ENCODE measurements at regions not wholly inside any gene's neighbourhood (a gene's known extent, or its start where the extent isn't known, plus 50 kb on each side); places are given as distances from the start of the nearest gene placed in this dataset.

DNA sequence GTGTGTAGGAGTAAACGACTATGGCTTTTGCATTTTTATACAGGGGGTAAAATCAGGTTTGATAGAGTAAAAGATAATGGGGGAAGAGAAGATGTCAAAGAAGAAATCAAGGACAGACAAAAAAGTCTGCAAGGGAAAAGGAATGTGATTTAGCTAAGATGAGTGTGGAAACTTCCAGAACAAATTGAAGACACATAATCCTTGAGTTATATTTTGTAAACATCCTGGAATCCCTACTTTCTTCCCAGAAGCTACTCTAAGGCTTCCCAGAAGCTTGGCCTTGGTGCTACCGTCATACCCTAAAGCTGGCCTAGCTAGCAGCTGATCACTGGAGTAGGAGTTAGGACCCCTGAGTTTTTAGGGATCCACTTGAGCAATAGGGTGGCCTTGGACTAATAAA, 82.4 kb downstream of the BLID start:
- ChIA-PET POLR2A (no interaction called here), RAD21 (ENCODE audit: low non-redundant PET in 1 of 2, low total read pairs in 2 of 2, uncharacterized antibody in 2 of 2, unreplicated experiment in 2 of 2) (no interaction called here)

More for the DNA sequence above, 82.4 kb downstream of the BLID start:
- no peaks in the 10 kb centered on the region for H3K79me2 ChIP-seq (ENCODE audit: insufficient read depth, low read length)
- no TSS peak for BruUV-seq (replicated peaks)
- no peaks in the 10 kb centered on the region for H3K27me3 ChIP-seq (ENCODE audit: insufficient read depth, low read length)
- no peak for TF ChIP-seq EGR1 (IDR thresholded peaks at IDR 0.05; ENCODE audit: low read depth)
- TF ChIP-seq RAD21 (IDR thresholded peaks at IDR 0.05; ENCODE audit: low read depth): no peak
- TF ChIP-seq CBX3 (IDR thresholded peaks at IDR 0.05; ENCODE audit: low read depth): no peak
- no peak for TF ChIP-seq JUND (IDR thresholded peaks at IDR 0.05)
- TF ChIP-seq, protein P1, sequence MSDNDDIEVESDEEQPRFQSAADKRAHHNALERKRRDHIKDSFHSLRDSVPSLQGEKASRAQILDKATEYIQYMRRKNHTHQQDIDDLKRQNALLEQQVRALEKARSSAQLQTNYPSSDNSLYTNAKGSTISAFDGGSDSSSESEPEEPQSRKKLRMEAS (IDR thresholded peaks at IDR 0.05): no peak
- TF ChIP-seq POLR2A (IDR thresholded peaks at IDR 0.05; ENCODE audit: borderline replicate concordance, extremely low read depth, insufficient read depth, insufficient read length): no peak
- no peak for TF ChIP-seq ZNF274 (IDR thresholded peaks at IDR 0.05; ENCODE audit: low read depth, low read length)
- no peak for TF ChIP-seq ZFX (IDR thresholded peaks at IDR 0.05)
- TF ChIP-seq EZH2 (IDR thresholded peaks at IDR 0.05): no peak
- TF ChIP-seq CEBPB (IDR thresholded peaks at IDR 0.05; ENCODE audit: low read depth): no peak
- TF ChIP-seq, protein P2, sequence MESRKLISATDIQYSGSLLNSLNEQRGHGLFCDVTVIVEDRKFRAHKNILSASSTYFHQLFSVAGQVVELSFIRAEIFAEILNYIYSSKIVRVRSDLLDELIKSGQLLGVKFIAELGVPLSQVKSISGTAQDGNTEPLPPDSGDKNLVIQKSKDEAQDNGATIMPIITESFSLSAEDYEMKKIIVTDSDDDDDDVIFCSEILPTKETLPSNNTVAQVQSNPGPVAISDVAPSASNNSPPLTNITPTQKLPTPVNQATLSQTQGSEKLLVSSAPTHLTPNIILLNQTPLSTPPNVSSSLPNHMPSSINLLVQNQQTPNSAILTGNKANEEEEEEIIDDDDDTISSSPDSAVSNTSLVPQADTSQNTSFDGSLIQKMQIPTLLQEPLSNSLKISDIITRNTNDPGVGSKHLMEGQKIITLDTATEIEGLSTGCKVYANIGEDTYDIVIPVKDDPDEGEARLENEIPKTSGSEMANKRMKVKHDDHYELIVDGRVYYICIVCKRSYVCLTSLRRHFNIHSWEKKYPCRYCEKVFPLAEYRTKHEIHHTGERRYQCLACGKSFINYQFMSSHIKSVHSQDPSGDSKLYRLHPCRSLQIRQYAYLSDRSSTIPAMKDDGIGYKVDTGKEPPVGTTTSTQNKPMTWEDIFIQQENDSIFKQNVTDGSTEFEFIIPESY (IDR thresholded peaks at IDR 0.05; ENCODE audit: extremely low read depth, insufficient replicate concordance, low read length): no peak
- no peak for TF ChIP-seq POLR2AphosphoS5 (IDR thresholded peaks at IDR 0.05; ENCODE audit: low read depth, low read length)
- TF ChIP-seq TCF7L2 (IDR thresholded peaks at IDR 0.05; ENCODE audit: borderline replicate concordance, extremely low read depth, insufficient read depth, insufficient read length): no peak
- no peak for TF ChIP-seq YY1 (IDR thresholded peaks at IDR 0.05; ENCODE audit: extremely low read depth, insufficient replicate concordance, low read depth, low read length)
- TF ChIP-seq SP1 (IDR thresholded peaks at IDR 0.05; ENCODE audit: low read depth): no peak
- TF ChIP-seq, protein P3, sequence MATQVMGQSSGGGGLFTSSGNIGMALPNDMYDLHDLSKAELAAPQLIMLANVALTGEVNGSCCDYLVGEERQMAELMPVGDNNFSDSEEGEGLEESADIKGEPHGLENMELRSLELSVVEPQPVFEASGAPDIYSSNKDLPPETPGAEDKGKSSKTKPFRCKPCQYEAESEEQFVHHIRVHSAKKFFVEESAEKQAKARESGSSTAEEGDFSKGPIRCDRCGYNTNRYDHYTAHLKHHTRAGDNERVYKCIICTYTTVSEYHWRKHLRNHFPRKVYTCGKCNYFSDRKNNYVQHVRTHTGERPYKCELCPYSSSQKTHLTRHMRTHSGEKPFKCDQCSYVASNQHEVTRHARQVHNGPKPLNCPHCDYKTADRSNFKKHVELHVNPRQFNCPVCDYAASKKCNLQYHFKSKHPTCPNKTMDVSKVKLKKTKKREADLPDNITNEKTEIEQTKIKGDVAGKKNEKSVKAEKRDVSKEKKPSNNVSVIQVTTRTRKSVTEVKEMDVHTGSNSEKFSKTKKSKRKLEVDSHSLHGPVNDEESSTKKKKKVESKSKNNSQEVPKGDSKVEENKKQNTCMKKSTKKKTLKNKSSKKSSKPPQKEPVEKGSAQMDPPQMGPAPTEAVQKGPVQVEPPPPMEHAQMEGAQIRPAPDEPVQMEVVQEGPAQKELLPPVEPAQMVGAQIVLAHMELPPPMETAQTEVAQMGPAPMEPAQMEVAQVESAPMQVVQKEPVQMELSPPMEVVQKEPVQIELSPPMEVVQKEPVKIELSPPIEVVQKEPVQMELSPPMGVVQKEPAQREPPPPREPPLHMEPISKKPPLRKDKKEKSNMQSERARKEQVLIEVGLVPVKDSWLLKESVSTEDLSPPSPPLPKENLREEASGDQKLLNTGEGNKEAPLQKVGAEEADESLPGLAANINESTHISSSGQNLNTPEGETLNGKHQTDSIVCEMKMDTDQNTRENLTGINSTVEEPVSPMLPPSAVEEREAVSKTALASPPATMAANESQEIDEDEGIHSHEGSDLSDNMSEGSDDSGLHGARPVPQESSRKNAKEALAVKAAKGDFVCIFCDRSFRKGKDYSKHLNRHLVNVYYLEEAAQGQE (IDR thresholded peaks at IDR 0.05; ENCODE audit: low read depth): no peak
- TF ChIP-seq ELF1 (IDR thresholded peaks at IDR 0.05; ENCODE audit: borderline replicate concordance, low read depth): no peak
- no peak for TF ChIP-seq FOSL1 (IDR thresholded peaks at IDR 0.05; ENCODE audit: low read depth)
- TF ChIP-seq, protein P4, sequence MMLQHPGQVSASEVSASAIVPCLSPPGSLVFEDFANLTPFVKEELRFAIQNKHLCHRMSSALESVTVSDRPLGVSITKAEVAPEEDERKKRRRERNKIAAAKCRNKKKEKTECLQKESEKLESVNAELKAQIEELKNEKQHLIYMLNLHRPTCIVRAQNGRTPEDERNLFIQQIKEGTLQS (IDR thresholded peaks at IDR 0.05): no peak
- TF ChIP-seq EZH2phosphoT487 (IDR thresholded peaks at IDR 0.05; ENCODE audit: borderline replicate concordance): no peak
- no peak overlapping the region for H3K9ac ChIP-seq (ENCODE audit: low read length)
- no peak overlapping the region for H3K4me2 ChIP-seq (ENCODE audit: low read length)
- no peaks in the 10 kb centered on the region for H3K9me2 ChIP-seq (ENCODE audit: insufficient read depth)
- H3K36me3 ChIP-seq (ENCODE audit: control insufficient read depth in 1 of 2, insufficient read depth in 2 of 2, low read length in 2 of 2): no peaks in the 10 kb centered on the region
- H3K27ac ChIP-seq (ENCODE audit: low read depth, low read length): no peak overlapping the region
- DNase-seq (ENCODE audit: low read depth, low spot score) (no peak), ATAC-seq (no peak)
- intact Hi-C loops (cut with micrococcal nuclease): no loop called here
- no peak overlapping the region for H2AFZ ChIP-seq (ENCODE audit: low read depth, low read length, poor library complexity, severe bottlenecking)
- H4K20me1 ChIP-seq (ENCODE audit: insufficient read depth): no peaks in the 10 kb centered on the region
- CTCF ChIA-PET: no interaction called here
- no peaks in the 10 kb centered on the region for H3K9me3 ChIP-seq (ENCODE audit: control insufficient read depth in 1 of 2, insufficient read depth in 1 of 2, low read depth in 1 of 2, low read length in 2 of 2)
- peaks cover 0 to 3% of the 10 kb centered on the region in 2 experiments; a peak in 1 of 4 replicates for H3K4me1 ChIP-seq (ENCODE audit: control insufficient read depth in 1 of 2, insufficient read depth in 2 of 2, low read length in 2 of 2)
- no peak overlapping the region for H3K4me3 ChIP-seq (replicated peaks in 1 of 2; ENCODE audit: low read depth in 1 of 2, low read length in 2 of 2)

Data from HCT116 (cell line).